ENCODE measurements at regions not wholly inside any gene's neighbourhood (a gene's known extent, or its start where the extent isn't known, plus 50 kb on each side); places are given as distances from the start of the nearest gene placed in this dataset.
"Not testable (repeated sequence)": the region's sequence is repeated elsewhere in the genome, so short reads cannot be mapped to it uniquely, and the experiment has no call there.

GRCh38 chr2:234398531-234398930 is 98.3 kb downstream of the ARL4C start:
- Histone ChIP-seq H3K4me1 (ENCODE audit: control insufficient read depth in 2 of 2, insufficient read depth in 2 of 2, low read length in 1 of 2) (no peaks in the 10 kb centered on the region), H3K27me3 (ENCODE audit: control insufficient read depth in 1 of 2, insufficient read depth in 2 of 2, low read length in 2 of 2) (no peaks in the 10 kb centered on the region), H3K9me3 (ENCODE audit: control insufficient read depth in 2 of 2, insufficient read depth in 1 of 2, low read depth in 1 of 2, low read length in 1 of 2) (no peaks in the 10 kb centered on the region), H3K27ac (ENCODE audit: low read depth in 2 of 2, low read length in 1 of 2) (no peak overlapping the region), H3K36me3 (ENCODE audit: control insufficient read depth in 2 of 2, insufficient read depth in 2 of 2, low read length in 1 of 2) (no peaks in the 10 kb centered on the region), H3K4me3 (ENCODE audit: low read depth in 1 of 2, low read length in 2 of 2) (no peak overlapping the region)
- 87% methylated on average over 3 of the region's 3 CpGs for WGBS, 2 donors

- no peaks in the 10 kb centered on the region for H3K36me3 ChIP-seq (ENCODE audit: control insufficient read depth in 2 of 2, insufficient read depth in 2 of 2, low read length in 1 of 2)
- no peaks in the 10 kb centered on the region for H3K9me3 ChIP-seq (ENCODE audit: control insufficient read depth in 2 of 2, insufficient read depth in 1 of 2, low read depth in 1 of 2, low read length in 1 of 2)
- no peaks in the 10 kb centered on the region for H3K27me3 ChIP-seq (ENCODE audit: control insufficient read depth in 1 of 2, insufficient read depth in 2 of 2, low read length in 2 of 2)
- WGBS, 2 donors: 77 to 85% methylated on average over 6 of the region's 6 CpGs
- H3K4me1 ChIP-seq (ENCODE audit: control insufficient read depth in 2 of 2, insufficient read depth in 2 of 2, low read length in 1 of 2): no peaks in the 10 kb centered on the region
- H3K27ac ChIP-seq (ENCODE audit: low read depth in 2 of 2, low read length in 1 of 2): no peak overlapping the region
- H3K4me3 ChIP-seq (ENCODE audit: low read depth in 1 of 2, low read length in 2 of 2): no peak overlapping the region
These were observed 100.9 kb downstream of the ARL4C start for GRCh38 chr2:234395891-234396420.

- Histone ChIP-seq H3K4me3 (ENCODE audit: low read depth in 1 of 2, low read length in 2 of 2) (no peak overlapping the region), H3K9me3 (ENCODE audit: control insufficient read depth in 2 of 2, insufficient read depth in 1 of 2, low read depth in 1 of 2, low read length in 1 of 2) (no peaks in the 10 kb centered on the region), H3K4me1 (ENCODE audit: control insufficient read depth in 2 of 2, insufficient read depth in 2 of 2, low read length in 1 of 2) (no peaks in the 10 kb centered on the region), H3K36me3 (ENCODE audit: control insufficient read depth in 2 of 2, insufficient read depth in 2 of 2, low read length in 1 of 2) (no peaks in the 10 kb centered on the region), H3K27ac (ENCODE audit: low read depth in 2 of 2, low read length in 1 of 2) (no peak overlapping the region), H3K27me3 (ENCODE audit: control insufficient read depth in 1 of 2, insufficient read depth in 2 of 2, low read length in 2 of 2) (no peaks in the 10 kb centered on the region)
- WGBS, 2 donors: 88 to 93% methylated on average over 4 of the region's 4 CpGs
These were observed 102.4 kb downstream of the ARL4C start for GRCh38 chr2:234394450-234394849.

GRCh38 chr2:234393354-234393753 is 103.5 kb downstream of the ARL4C start:
- Histone ChIP-seq H3K4me1 (ENCODE audit: control insufficient read depth in 2 of 2, insufficient read depth in 2 of 2, low read length in 1 of 2) (no peaks in the 10 kb centered on the region), H3K4me3 (ENCODE audit: low read depth in 1 of 2, low read length in 2 of 2) (no peak overlapping the region), H3K27me3 (ENCODE audit: control insufficient read depth in 1 of 2, insufficient read depth in 2 of 2, low read length in 2 of 2) (no peaks in the 10 kb centered on the region), H3K9me3 (ENCODE audit: control insufficient read depth in 2 of 2, insufficient read depth in 1 of 2, low read depth in 1 of 2, low read length in 1 of 2) (no peaks in the 10 kb centered on the region), H3K36me3 (ENCODE audit: control insufficient read depth in 2 of 2, insufficient read depth in 2 of 2, low read length in 1 of 2) (no peaks in the 10 kb centered on the region), H3K27ac (ENCODE audit: low read depth in 2 of 2, low read length in 1 of 2) (no peak overlapping the region)
- WGBS, 2 donors: 79 to 89% methylated on average over 3 of the region's 3 CpGs

GRCh38 chr2:234392041-234392615 is 104.8 kb downstream of the ARL4C start:
- whole genome bisulfite sequencing, 2 donors: 81 to 89% methylated on average over 4 of the region's 4 CpGs
- Histone ChIP-seq H3K4me3 (ENCODE audit: low read depth in 1 of 2, low read length in 2 of 2) (no peak overlapping the region), H3K36me3 (ENCODE audit: control insufficient read depth in 2 of 2, insufficient read depth in 2 of 2, low read length in 1 of 2) (no peaks in the 10 kb centered on the region), H3K4me1 (ENCODE audit: control insufficient read depth in 2 of 2, insufficient read depth in 2 of 2, low read length in 1 of 2) (no peaks in the 10 kb centered on the region), H3K27me3 (ENCODE audit: control insufficient read depth in 1 of 2, insufficient read depth in 2 of 2, low read length in 2 of 2) (no peaks in the 10 kb centered on the region), H3K9me3 (ENCODE audit: control insufficient read depth in 2 of 2, insufficient read depth in 1 of 2, low read depth in 1 of 2, low read length in 1 of 2) (no peaks in the 10 kb centered on the region), H3K27ac (ENCODE audit: low read depth in 2 of 2, low read length in 1 of 2) (no peak overlapping the region)

- WGBS, 2 donors: 78 to 80% methylated on average over 3 of the region's 3 CpGs
- Histone ChIP-seq H3K27ac (ENCODE audit: low read depth in 2 of 2, low read length in 1 of 2) (no peak overlapping the region), H3K9me3 (ENCODE audit: control insufficient read depth in 2 of 2, insufficient read depth in 1 of 2, low read depth in 1 of 2, low read length in 1 of 2) (no peaks in the 10 kb centered on the region), H3K36me3 (ENCODE audit: control insufficient read depth in 2 of 2, insufficient read depth in 2 of 2, low read length in 1 of 2) (no peaks in the 10 kb centered on the region), H3K4me1 (ENCODE audit: control insufficient read depth in 2 of 2, insufficient read depth in 2 of 2, low read length in 1 of 2) (no peaks in the 10 kb centered on the region), H3K27me3 (ENCODE audit: control insufficient read depth in 1 of 2, insufficient read depth in 2 of 2, low read length in 2 of 2) (no peaks in the 10 kb centered on the region), H3K4me3 (ENCODE audit: low read depth in 1 of 2, low read length in 2 of 2) (no peak overlapping the region)
These were observed 105.3 kb downstream of the ARL4C start for GRCh38 chr2:234391625-234392024.

GRCh38 chr2:234389661-234390060 is 107.2 kb downstream of the ARL4C start:
- H3K9me3 ChIP-seq (ENCODE audit: control insufficient read depth in 2 of 2, insufficient read depth in 1 of 2, low read depth in 1 of 2, low read length in 1 of 2); H3K4me3 ChIP-seq (ENCODE audit: low read depth in 1 of 2, low read length in 2 of 2); H3K27ac ChIP-seq (ENCODE audit: low read depth in 2 of 2, low read length in 1 of 2); H3K36me3 ChIP-seq (ENCODE audit: control insufficient read depth in 2 of 2, insufficient read depth in 2 of 2, low read length in 1 of 2); H3K27me3 ChIP-seq (ENCODE audit: control insufficient read depth in 1 of 2, insufficient read depth in 2 of 2, low read length in 2 of 2); H3K4me1 ChIP-seq (ENCODE audit: control insufficient read depth in 2 of 2, insufficient read depth in 2 of 2, low read length in 1 of 2): not testable (repeated sequence)
- WGBS, 2 donors: 87 to 94% methylated on average over 3 of the region's 3 CpGs

GRCh38 chr2:234388591-234388990 is 108.3 kb downstream of the ARL4C start:
- no peak overlapping the region for H3K4me3 ChIP-seq (ENCODE audit: low read depth in 1 of 2, low read length in 2 of 2)
- H3K9me3 ChIP-seq (ENCODE audit: control insufficient read depth in 2 of 2, insufficient read depth in 1 of 2, low read depth in 1 of 2, low read length in 1 of 2): no peaks in the 10 kb centered on the region
- no peaks in the 10 kb centered on the region for H3K36me3 ChIP-seq (ENCODE audit: control insufficient read depth in 2 of 2, insufficient read depth in 2 of 2, low read length in 1 of 2)
- no peaks in the 10 kb centered on the region for H3K4me1 ChIP-seq (ENCODE audit: control insufficient read depth in 2 of 2, insufficient read depth in 2 of 2, low read length in 1 of 2)
- no peaks in the 10 kb centered on the region for H3K27me3 ChIP-seq (ENCODE audit: control insufficient read depth in 1 of 2, insufficient read depth in 2 of 2, low read length in 2 of 2)
- H3K27ac ChIP-seq (ENCODE audit: low read depth in 2 of 2, low read length in 1 of 2): no peak overlapping the region
- WGBS, 2 donors: 80 to 81% methylated on average over 5 of the region's 5 CpGs

- Histone ChIP-seq H3K27me3 (ENCODE audit: control insufficient read depth in 1 of 2, insufficient read depth in 2 of 2, low read length in 2 of 2) (no peaks in the 10 kb centered on the region), H3K4me1 (ENCODE audit: control insufficient read depth in 2 of 2, insufficient read depth in 2 of 2, low read length in 1 of 2) (no peaks in the 10 kb centered on the region), H3K9me3 (ENCODE audit: control insufficient read depth in 2 of 2, insufficient read depth in 1 of 2, low read depth in 1 of 2, low read length in 1 of 2) (no peaks in the 10 kb centered on the region), H3K4me3 (ENCODE audit: low read depth in 1 of 2, low read length in 2 of 2) (no peak overlapping the region), H3K36me3 (ENCODE audit: control insufficient read depth in 2 of 2, insufficient read depth in 2 of 2, low read length in 1 of 2) (no peaks in the 10 kb centered on the region), H3K27ac (ENCODE audit: low read depth in 2 of 2, low read length in 1 of 2) (no peak overlapping the region)
- 89 to 91% methylated on average over 8 of the region's 8 CpGs for WGBS, 2 donors
These were observed 109.9 kb downstream of the ARL4C start for GRCh38 chr2:234386971-234387370.

GRCh38 chr2:234382131-234382530 is 114.8 kb downstream of the ARL4C start:
- no peak overlapping the region for H3K27ac ChIP-seq (ENCODE audit: low read depth in 2 of 2, low read length in 1 of 2)
- no peaks in the 10 kb centered on the region for H3K36me3 ChIP-seq (ENCODE audit: control insufficient read depth in 2 of 2, insufficient read depth in 2 of 2, low read length in 1 of 2)
- no peaks in the 10 kb centered on the region for H3K27me3 ChIP-seq (ENCODE audit: control insufficient read depth in 1 of 2, insufficient read depth in 2 of 2, low read length in 2 of 2)
- H3K4me3 ChIP-seq (ENCODE audit: low read depth in 1 of 2, low read length in 2 of 2): no peak overlapping the region
- no peaks in the 10 kb centered on the region for H3K9me3 ChIP-seq (ENCODE audit: control insufficient read depth in 2 of 2, insufficient read depth in 1 of 2, low read depth in 1 of 2, low read length in 1 of 2)
- peaks cover 0 to 4% of the 10 kb centered on the region in 2 donors for H3K4me1 ChIP-seq (ENCODE audit: control insufficient read depth in 2 of 2, insufficient read depth in 2 of 2, low read length in 1 of 2)

Measured in esophagus (tissue), 2 donors.